SK-N-SH (cell line): ENCODE measurements at regions not wholly inside any gene's neighbourhood (a gene's known extent, or its start where the extent isn't known, plus 50 kb on each side); places are given as distances from the start of the nearest gene placed in this dataset.
A peak's percentile ranks its signal among the peaks of the same experiment; 100 is the strongest.

ENCODE experiments used
- CTCF ChIA-PET: fragments of 300-600, 350-600 bp; formaldehyde crosslinking; extraction: SDS; loops from one replicate; lab custom pipeline; 2021; lab: Yijun Ruan, JAX
- POLR2A ChIA-PET: fragments of 350-600 bp; sonication (Branson Sonifier 250); formaldehyde crosslinking; extraction: SDS; loops from one replicate; lab custom pipeline; 2020; ENCODE audit warnings: antibody characterized with exemption, inconsistent platforms; lab: Yijun Ruan, JAX
- DNase-seq: peaks from one replicate; pipeline ENCODE4 v3.0.0; 2012
- H2AFZ ChIP-seq: fragments of 200-600 bp; sonication (generic); 2 replicates; pipeline ENCODE4 v1.8.1; 2016; ENCODE audit warnings: antibody characterized with exemption, mild to moderate bottlenecking, low read depth
- H3F3A ChIP-seq: fragments of 200-600 bp; sonication (generic); replicated peaks from 2 replicates; pipeline ENCODE3; 2016; ENCODE audit warnings: antibody characterized with exemption, mild to moderate bottlenecking; ENCODE audit not compliant: insufficient read depth
- H3K27ac ChIP-seq, 2 experiments: fragments of 200-500 bp in 1 of 2; fragments of 200-600 bp in 1 of 2; sonication (Bioruptor generic) in 1 of 2; sonication (generic), shearing (Covaris generic) in 1 of 2; 2 replicates each; pipeline versions ENCODE4 v1.5.1 to v1.6.1; 2014 to 2016; ENCODE audit warnings: low read depth in 2 of 2, inconsistent platforms in 1 of 2, low read length in 1 of 2, mild to moderate bottlenecking in 1 of 2, mixed read lengths in 1 of 2
- H3K27me3 ChIP-seq: fragments of 200-600 bp; sonication (generic), shearing (Covaris generic); 2 replicates; pipeline ENCODE4 v1.6.1; 2016; ENCODE audit warnings: mixed run types; ENCODE audit not compliant: insufficient read depth
- H3K36me3 ChIP-seq, 2 experiments: fragments of 200-500 bp in 1 of 2; fragments of 200-600 bp in 1 of 2; sonication (Bioruptor generic) in 1 of 2; sonication (generic) in 1 of 2; replicated peaks in 1 of 2; 2 replicates each; pipeline versions ENCODE3 to v1.5.1; 2014 to 2016; ENCODE audit warnings: low read length in 1 of 2, mild to moderate bottlenecking in 1 of 2; ENCODE audit not compliant: insufficient read depth in 2 of 2, control insufficient read depth in 1 of 2
- H3K4me1 ChIP-seq, 2 experiments: fragments of 200-500 bp in 1 of 2; fragments of 200-600 bp in 1 of 2; sonication (Bioruptor generic) in 1 of 2; sonication (generic), shearing (Covaris generic) in 1 of 2; 2 replicates each; pipeline versions ENCODE4 v1.5.1 to v1.6.1; 2014 to 2016; ENCODE audit warnings: low read depth in 1 of 2, low read length in 1 of 2, mixed run types in 1 of 2; ENCODE audit not compliant: insufficient read depth in 2 of 2, control insufficient read depth in 1 of 2
- H3K4me2 ChIP-seq: fragments of 200-600 bp; sonication (generic), shearing (Covaris generic); 2 replicates; pipeline ENCODE4 v1.6.1; 2017; ENCODE audit warnings: mixed run types
- H3K4me3 ChIP-seq, 2 experiments: fragments of 200-500 bp in 1 of 2; fragments of 200-600 bp in 1 of 2; sonication (Bioruptor generic) in 1 of 2; sonication (generic), shearing (Covaris generic) in 1 of 2; 2 replicates each; pipeline versions ENCODE4 v1.5.1 to v1.8.1; 2014 to 2016; ENCODE audit warnings: low read depth in 2 of 2, inconsistent platforms in 1 of 2, low read length in 1 of 2, mild to moderate bottlenecking in 1 of 2, mixed read lengths in 1 of 2, moderate library complexity in 1 of 2
- H3K79me2 ChIP-seq: fragments of 200-600 bp; sonication (generic); 2 replicates; pipeline ENCODE4 v1.8.1; 2017; ENCODE audit warnings: mild to moderate bottlenecking; ENCODE audit not compliant: insufficient read depth
- H3K9ac ChIP-seq: fragments of 200-600 bp; sonication (generic); 2 replicates; pipeline ENCODE4 v1.6.1; 2017; ENCODE audit warnings: mixed run types
- H3K9me2 ChIP-seq: fragments of 200-600 bp; sonication (generic); 2 replicates; pipeline ENCODE4 v1.6.1; 2017; ENCODE audit warnings: mixed run types
- H3K9me3 ChIP-seq: fragments of 200-600 bp; sonication (generic); 2 replicates; pipeline ENCODE4 v1.6.1; 2017; ENCODE audit warnings: mixed run types, mild to moderate bottlenecking, moderate library complexity
- H4K20me1 ChIP-seq: fragments of 200-600 bp; sonication (generic); 2 replicates; pipeline ENCODE4 v1.6.1; 2017; ENCODE audit warnings: mild to moderate bottlenecking, mixed run types; ENCODE audit not compliant: insufficient read depth
- ELF1 ChIP-seq: IDR thresholded peaks from 2 replicates; pipeline ENCODE4 v1.4.0; 2012
- EP300 ChIP-seq, 2 experiments: IDR thresholded peaks; 2 replicates each; pipeline versions ENCODE4 v1.4.0 to v1.6.1; 2012; ENCODE audit warnings: borderline replicate concordance in 1 of 2, low read depth in 1 of 2, low read length in 1 of 2
- EZH2phosphoT487 ChIP-seq: fragments of 200-600 bp; sonication (generic); IDR thresholded peaks from 2 replicates; pipeline ENCODE4 v1.6.1; 2017; ENCODE audit warnings: low read depth, mixed run types, mild to moderate bottlenecking, antibody characterized with exemption, moderate library complexity, borderline replicate concordance
- FOSL2 ChIP-seq: IDR thresholded peaks from 2 replicates; pipeline ENCODE4 v1.4.0; 2012; ENCODE audit warnings: low read depth, mild to moderate bottlenecking, moderate library complexity, borderline replicate concordance
- FOXM1 ChIP-seq: IDR thresholded peaks from 2 replicates; pipeline ENCODE4 v1.4.0; 2012; ENCODE audit warnings: low read depth, mild to moderate bottlenecking
- GATA2 ChIP-seq: sonication (generic); formaldehyde crosslinking; IDR thresholded peaks from 2 replicates; pipeline ENCODE4 v1.5.0; 2020; ENCODE audit warnings: mild to moderate bottlenecking, missing genetic modification reagents
- IRF3 ChIP-seq: fragments of 150-350 bp; IDR thresholded peaks from 2 replicates; pipeline ENCODE4 v1.6.1; 2016; ENCODE audit warnings: mild to moderate bottlenecking, low read depth, low read length
- JUND ChIP-seq: IDR thresholded peaks from 2 replicates; pipeline ENCODE4 v1.4.0; 2012
- MAX ChIP-seq: IDR thresholded peaks from 2 replicates; pipeline ENCODE4 v1.4.0; 2012; ENCODE audit warnings: low read depth
- MEF2A ChIP-seq: IDR thresholded peaks from 2 replicates; pipeline ENCODE4 v1.4.0; 2012; ENCODE audit warnings: low read depth, borderline replicate concordance
- MXI1 ChIP-seq: IDR thresholded peaks from 2 replicates; pipeline ENCODE4 v1.6.1; 2012; ENCODE audit warnings: mild to moderate bottlenecking, low read depth, low read length, improper control_type of control experiment
- NFIC ChIP-seq: IDR thresholded peaks from 2 replicates; pipeline ENCODE4 v1.4.0; 2012; ENCODE audit warnings: borderline replicate concordance
- POLR2AphosphoS5 ChIP-seq: IDR thresholded peaks from 2 replicates; pipeline ENCODE4 v1.6.1; 2012; ENCODE audit warnings: low read depth, low read length
- TCF12 ChIP-seq: IDR thresholded peaks from 2 replicates; pipeline ENCODE4 v1.4.0; 2012
- WGBS: methylation state at CpG from one replicate; pipeline ENCODE4 v1.1.6; 2017; ENCODE audit warnings: low lambda C conversion rate; 5-methylcytosine and 5-hydroxymethylcytosine counted together
- TF ChIP-seq, protein P1 (sequence below): IDR thresholded peaks from 2 replicates; pipeline ENCODE4; 2012

DNA sequence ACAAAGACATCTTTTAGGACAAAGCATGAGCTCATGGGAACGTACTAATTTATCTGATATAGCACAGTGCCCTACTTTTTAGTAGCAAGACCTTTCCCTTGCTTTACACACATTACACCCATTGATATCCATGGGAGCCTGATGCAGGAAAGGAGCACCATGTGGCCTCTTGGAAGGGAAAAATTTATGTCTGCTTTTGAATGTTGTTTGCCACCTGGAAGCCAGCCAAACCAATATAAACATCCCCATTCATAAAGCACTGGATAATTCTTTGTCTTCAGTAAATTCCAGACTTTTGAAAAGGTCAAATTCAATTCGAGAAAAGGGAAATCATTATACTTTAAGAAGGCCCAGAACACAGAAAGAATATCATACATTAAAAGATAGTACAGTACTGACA lies 152.3 kb upstream of the BEND6 start:
- Histone ChIP-seq H3F3A (peaks cover 30% of the 10 kb centered on the region), H4K20me1 (peaks cover 96% of the 10 kb centered on the region), H3K27me3 (no peaks in the 10 kb centered on the region), H3K4me3 (no peak overlapping the region), H3K9ac (no peak overlapping the region), H3K9me3 (no peaks in the 10 kb centered on the region), H3K4me1 (peaks cover 11 to 46% of the 10 kb centered on the region in 2 experiments), H2AFZ (no peak overlapping the region), H3K27ac (peak overlapping the region; percentile 64 to 71), H3K36me3 (peaks cover 0 to 4% of the 10 kb centered on the region in 2 experiments), H3K9me2 (no peaks in the 10 kb centered on the region), H3K79me2 (peaks cover 100% of the 10 kb centered on the region), H3K4me2 (no peak overlapping the region)
- POLR2A ChIA-PET = no interaction called here
- no peak for DNase-seq
- CTCF ChIA-PET = interaction anchor here (1.6 to 2.4 kb wide), 4 partner anchors 13 to 232 kb away, joined by 3 to 8 read pairs (median 4); no protein-coding TSS in a partner anchor
- TF ChIP-seq JUND (peak; percentile 2; the same call in 1 of the 2 replicates), MXI1 (peak; percentile 59; the same call in 1 of the 2 replicates), MEF2A (no peak), NFIC (peak; percentile 82), MAX (peak; percentile 57), TCF12 (peak; percentile 65), POLR2AphosphoS5 (no peak), EP300 (IDR thresholded peaks at IDR 0.05; ENCODE audit: borderline replicate concordance in 1 of 2, low read depth in 1 of 2, low read length in 1 of 2) (0 out of 4 replicates have a peak, but pooled peaks of 1 of the 2 experiments have one; percentile 19)
- TF ChIP-seq, protein P1, sequence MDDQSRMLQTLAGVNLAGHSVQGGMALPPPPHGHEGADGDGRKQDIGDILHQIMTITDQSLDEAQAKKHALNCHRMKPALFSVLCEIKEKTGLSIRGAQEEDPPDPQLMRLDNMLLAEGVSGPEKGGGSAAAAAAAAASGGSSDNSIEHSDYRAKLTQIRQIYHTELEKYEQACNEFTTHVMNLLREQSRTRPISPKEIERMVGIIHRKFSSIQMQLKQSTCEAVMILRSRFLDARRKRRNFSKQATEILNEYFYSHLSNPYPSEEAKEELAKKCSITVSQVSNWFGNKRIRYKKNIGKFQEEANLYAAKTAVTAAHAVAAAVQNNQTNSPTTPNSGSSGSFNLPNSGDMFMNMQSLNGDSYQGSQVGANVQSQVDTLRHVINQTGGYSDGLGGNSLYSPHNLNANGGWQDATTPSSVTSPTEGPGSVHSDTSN = peak; percentile 72
- WGBS = 20% methylated on average over 2 of the region's 2 CpGs

- H4K20me1 ChIP-seq = peaks cover 95% of the 10 kb centered on the region
- no peaks in the 10 kb centered on the region for H3K9me2 ChIP-seq
- DNase-seq = no peak
- H3K27me3 ChIP-seq = no peaks in the 10 kb centered on the region
- H3K79me2 ChIP-seq = peaks cover 100% of the 10 kb centered on the region
- peaks cover 0 to 1% of the 10 kb centered on the region in 2 experiments for H3K36me3 ChIP-seq
- H2AFZ ChIP-seq = no peak overlapping the region
- no peak overlapping the region for H3K9ac ChIP-seq
- CTCF ChIA-PET = no interaction called here
- H3K4me3 ChIP-seq = no peak overlapping the region
- no peaks in the 10 kb centered on the region for H3K9me3 ChIP-seq
- H3K4me1 ChIP-seq = peaks cover 18 to 55% of the 10 kb centered on the region in 2 experiments
- whole genome bisulfite sequencing = 94% methylated on average over 3 of the region's 3 CpGs
- POLR2A ChIA-PET = no interaction called here
- TF ChIP-seq EZH2phosphoT487 = no peak
- no peak for TF ChIP-seq MXI1
- no peak for TF ChIP-seq ELF1
- no peak for TF ChIP-seq GATA2 (CRISPR knock-in tag)
- no peak for TF ChIP-seq IRF3
- TF ChIP-seq FOXM1 = no peak
- TF ChIP-seq MAX = no peak
- no peak for TF ChIP-seq POLR2AphosphoS5
- TF ChIP-seq FOSL2 = no peak
- no peak for TF ChIP-seq EP300 (IDR thresholded peaks at IDR 0.05; ENCODE audit: borderline replicate concordance in 1 of 2, low read depth in 1 of 2, low read length in 1 of 2)
- TF ChIP-seq NFIC = no peak
- H3K27ac ChIP-seq = no peak overlapping the region
- peaks cover 21% of the 10 kb centered on the region for H3F3A ChIP-seq
- no peak overlapping the region for H3K4me2 ChIP-seq
Measured at GRCh38 chr6:56799989-56800388, 154.9 kb upstream of the BEND6 start.
